ENCODE measurements at regions not wholly inside any gene's neighbourhood (a gene's known extent, or its start where the extent isn't known, plus 50 kb on each side); places are given as distances from the start of the nearest gene placed in this dataset.

DNA sequence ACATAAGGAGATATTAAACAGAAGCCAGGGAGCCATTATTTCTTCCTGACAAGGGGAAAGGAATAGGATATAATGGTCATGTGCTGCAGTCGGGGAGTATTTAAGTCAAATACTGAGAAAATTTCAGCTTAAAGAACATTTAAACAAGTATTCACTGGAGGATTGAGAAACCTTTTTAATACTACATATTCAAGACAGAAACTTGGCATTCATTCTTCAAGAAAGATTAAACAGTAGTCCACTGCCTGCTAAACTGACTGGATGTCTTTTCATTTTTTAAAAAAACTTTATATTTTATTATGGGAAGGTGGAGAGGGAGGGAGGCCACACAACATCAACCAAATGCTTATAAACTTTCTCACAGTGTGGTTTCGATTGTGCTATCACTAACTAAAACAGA is 107.4 kb upstream of the CBLB start:
- TF ChIP-seq, protein P1, sequence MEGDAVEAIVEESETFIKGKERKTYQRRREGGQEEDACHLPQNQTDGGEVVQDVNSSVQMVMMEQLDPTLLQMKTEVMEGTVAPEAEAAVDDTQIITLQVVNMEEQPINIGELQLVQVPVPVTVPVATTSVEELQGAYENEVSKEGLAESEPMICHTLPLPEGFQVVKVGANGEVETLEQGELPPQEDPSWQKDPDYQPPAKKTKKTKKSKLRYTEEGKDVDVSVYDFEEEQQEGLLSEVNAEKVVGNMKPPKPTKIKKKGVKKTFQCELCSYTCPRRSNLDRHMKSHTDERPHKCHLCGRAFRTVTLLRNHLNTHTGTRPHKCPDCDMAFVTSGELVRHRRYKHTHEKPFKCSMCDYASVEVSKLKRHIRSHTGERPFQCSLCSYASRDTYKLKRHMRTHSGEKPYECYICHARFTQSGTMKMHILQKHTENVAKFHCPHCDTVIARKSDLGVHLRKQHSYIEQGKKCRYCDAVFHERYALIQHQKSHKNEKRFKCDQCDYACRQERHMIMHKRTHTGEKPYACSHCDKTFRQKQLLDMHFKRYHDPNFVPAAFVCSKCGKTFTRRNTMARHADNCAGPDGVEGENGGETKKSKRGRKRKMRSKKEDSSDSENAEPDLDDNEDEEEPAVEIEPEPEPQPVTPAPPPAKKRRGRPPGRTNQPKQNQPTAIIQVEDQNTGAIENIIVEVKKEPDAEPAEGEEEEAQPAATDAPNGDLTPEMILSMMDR (IDR thresholded peaks at IDR 0.05; ENCODE audit: insufficient read depth, low read length), result no peak
- TF ChIP-seq, protein P2, sequence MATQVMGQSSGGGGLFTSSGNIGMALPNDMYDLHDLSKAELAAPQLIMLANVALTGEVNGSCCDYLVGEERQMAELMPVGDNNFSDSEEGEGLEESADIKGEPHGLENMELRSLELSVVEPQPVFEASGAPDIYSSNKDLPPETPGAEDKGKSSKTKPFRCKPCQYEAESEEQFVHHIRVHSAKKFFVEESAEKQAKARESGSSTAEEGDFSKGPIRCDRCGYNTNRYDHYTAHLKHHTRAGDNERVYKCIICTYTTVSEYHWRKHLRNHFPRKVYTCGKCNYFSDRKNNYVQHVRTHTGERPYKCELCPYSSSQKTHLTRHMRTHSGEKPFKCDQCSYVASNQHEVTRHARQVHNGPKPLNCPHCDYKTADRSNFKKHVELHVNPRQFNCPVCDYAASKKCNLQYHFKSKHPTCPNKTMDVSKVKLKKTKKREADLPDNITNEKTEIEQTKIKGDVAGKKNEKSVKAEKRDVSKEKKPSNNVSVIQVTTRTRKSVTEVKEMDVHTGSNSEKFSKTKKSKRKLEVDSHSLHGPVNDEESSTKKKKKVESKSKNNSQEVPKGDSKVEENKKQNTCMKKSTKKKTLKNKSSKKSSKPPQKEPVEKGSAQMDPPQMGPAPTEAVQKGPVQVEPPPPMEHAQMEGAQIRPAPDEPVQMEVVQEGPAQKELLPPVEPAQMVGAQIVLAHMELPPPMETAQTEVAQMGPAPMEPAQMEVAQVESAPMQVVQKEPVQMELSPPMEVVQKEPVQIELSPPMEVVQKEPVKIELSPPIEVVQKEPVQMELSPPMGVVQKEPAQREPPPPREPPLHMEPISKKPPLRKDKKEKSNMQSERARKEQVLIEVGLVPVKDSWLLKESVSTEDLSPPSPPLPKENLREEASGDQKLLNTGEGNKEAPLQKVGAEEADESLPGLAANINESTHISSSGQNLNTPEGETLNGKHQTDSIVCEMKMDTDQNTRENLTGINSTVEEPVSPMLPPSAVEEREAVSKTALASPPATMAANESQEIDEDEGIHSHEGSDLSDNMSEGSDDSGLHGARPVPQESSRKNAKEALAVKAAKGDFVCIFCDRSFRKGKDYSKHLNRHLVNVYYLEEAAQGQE (IDR thresholded peaks at IDR 0.05; ENCODE audit: insufficient replicate concordance, low read depth), result no peak
- TF ChIP-seq POLR2AphosphoS5 (IDR thresholded peaks at IDR 0.05; ENCODE audit: low read depth), result no peak
- no peak for TF ChIP-seq GABPA (IDR thresholded peaks at IDR 0.05; ENCODE audit: low read depth)

All from HL-60 (cell line).